ENCODE measurements at regions not wholly inside any gene's neighbourhood (a gene's known extent, or its start where the extent isn't known, plus 50 kb on each side); places are given as distances from the start of the nearest gene placed in this dataset.
A peak's percentile ranks its signal among the peaks of the same experiment; 100 is the strongest.
"Not testable (repeated sequence)": the region's sequence is repeated elsewhere in the genome, so short reads cannot be mapped to it uniquely, and the experiment has no call there.

- no peak for DNase-seq (ENCODE audit: low spot score)
- intact Hi-C loops (cut with DNase I), result no loop called here
These were observed 55.5 kb downstream of the PRR15 start for GRCh38 chr7:29619111-29619510.

GRCh38 chr7:29619848-29620555 is 56.4 kb downstream of the PRR15 start:
- no peak for DNase-seq (ENCODE audit: low spot score)
- intact Hi-C loops (cut with DNase I), result no loop called here

- DNase-seq (ENCODE audit: low spot score), result no peak
- intact Hi-C loops (cut with DNase I), result no loop called here
These were observed 56.9 kb downstream of the PRR15 start for GRCh38 chr7:29620556-29620930.

GRCh38 chr7:29622335-29623265 is 59.0 kb downstream of the PRR15 start:
- DNase-seq (ENCODE audit: low spot score), result no peak
- intact Hi-C loops (cut with DNase I), result no loop called here

GRCh38 chr7:29623973-29624372 is 60.3 kb downstream of the PRR15 start:
- intact Hi-C loops (cut with DNase I), result no loop called here
- DNase-seq (ENCODE audit: low spot score), result no peak

GRCh38 chr7:29626730-29627129 is 63.1 kb downstream of the PRR15 start:
- DNase-seq (ENCODE audit: low spot score), result no peak
- intact Hi-C loops (cut with DNase I), result no loop called here

GRCh38 chr7:29627631-29628030 is 64.0 kb downstream of the PRR15 start:
- no peak for DNase-seq (ENCODE audit: low spot score)
- intact Hi-C loops (cut with DNase I), result no loop called here

GRCh38 chr7:29629507-29629906 is 65.9 kb downstream of the PRR15 start:
- intact Hi-C loops (cut with DNase I), result no loop called here
- DNase-seq (ENCODE audit: low spot score), result no peak

GRCh38 chr7:29635067-29636008 is 71.7 kb downstream of the PRR15 start:
- intact Hi-C loops (cut with DNase I), result not testable (repeated sequence)

GRCh38 chr7:29636009-29636351 is 72.3 kb downstream of the PRR15 start:
- intact Hi-C loops (cut with DNase I), result no loop called here
- no peak for DNase-seq (ENCODE audit: low spot score)

More at GRCh38 chr7:29635067-29636008, 71.7 kb downstream of the PRR15 start:
- DNase-seq (ENCODE audit: low spot score), result not testable (repeated sequence)

- intact Hi-C loops (cut with DNase I), result no loop called here
- peak; percentile 52 for DNase-seq (ENCODE audit: low spot score)
These were observed 73.7 kb downstream of the PRR15 start for GRCh38 chr7:29637374-29637773.

GRCh38 chr7:29638841-29639240 is 75.2 kb downstream of the PRR15 start:
- DNase-seq (ENCODE audit: low spot score); intact Hi-C loops (cut with DNase I): not testable (repeated sequence)

- intact Hi-C loops (cut with DNase I), result no loop called here
- no peak for DNase-seq (ENCODE audit: low spot score)
These were observed 75.8 kb downstream of the PRR15 start for GRCh38 chr7:29639386-29639785.

GRCh38 chr7:29639886-29640595 is 76.4 kb downstream of the PRR15 start:
- intact Hi-C loops (cut with DNase I), result no loop called here
- DNase-seq (ENCODE audit: low spot score), result no peak

- DNase-seq (ENCODE audit: low spot score), result no peak
- intact Hi-C loops (cut with DNase I), result no loop called here
These were observed 78.0 kb downstream of the PRR15 start for GRCh38 chr7:29641651-29642050.

- intact Hi-C loops (cut with DNase I), result no loop called here
- no peak for DNase-seq (ENCODE audit: low spot score)
These were observed 79.0 kb downstream of the PRR15 start for GRCh38 chr7:29642494-29643155.

GRCh38 chr7:29646116-29646515 is 82.5 kb downstream of the PRR15 start:
- DNase-seq (ENCODE audit: low spot score); intact Hi-C loops (cut with DNase I): not testable (repeated sequence)

GRCh38 chr7:29647020-29647654 is 83.5 kb downstream of the PRR15 start:
- intact Hi-C loops (cut with DNase I), result no loop called here
- peak; percentile 11 for DNase-seq (ENCODE audit: low spot score)

Data from posterior vena cava (tissue), 2 donors.